ENCODE measurements at regions not wholly inside any gene's neighbourhood (a gene's known extent, or its start where the extent isn't known, plus 50 kb on each side); places are given as distances from the start of the nearest gene placed in this dataset.

- no peak for TF ChIP-seq CTCF (IDR thresholded peaks at IDR 0.05; ENCODE audit: control extremely low read depth, extremely low read depth, low read depth, missing control alignments)
- ChIA-PET CTCF (no interaction called here), POLR2A (no interaction called here)
- no peak for DNase-seq (ENCODE audit: extremely low spot score)
These were observed 1080.8 kb downstream of the TUSC7 start for GRCh38 chr3:117790235-117790987.

GRCh38 chr3:117793622-117794265 is 1084.2 kb downstream of the TUSC7 start:
- no peak for DNase-seq (ENCODE audit: extremely low spot score)
- ChIA-PET CTCF (interaction anchor here (0.9 to 1.2 kb wide), 2 partner anchors 12 to 14 kb away, joined by 3 to 4 read pairs; no protein-coding TSS in a partner anchor), POLR2A (no interaction called here)
- no peak for TF ChIP-seq CTCF (IDR thresholded peaks at IDR 0.05; ENCODE audit: control extremely low read depth, extremely low read depth, low read depth, missing control alignments)

GRCh38 chr3:117798221-117798620 is 1088.6 kb downstream of the TUSC7 start:
- POLR2A ChIA-PET: no interaction called here
- DNase-seq (ENCODE audit: extremely low spot score): no peak
- CTCF ChIA-PET: no interaction called here
- no peak for TF ChIP-seq CTCF (IDR thresholded peaks at IDR 0.05; ENCODE audit: control extremely low read depth, extremely low read depth, low read depth, missing control alignments)

GRCh38 chr3:117798687-117799386 is 1089.3 kb downstream of the TUSC7 start:
- no peak for DNase-seq (ENCODE audit: extremely low spot score)
- TF ChIP-seq CTCF (IDR thresholded peaks at IDR 0.05; ENCODE audit: control extremely low read depth, extremely low read depth, low read depth, missing control alignments): no peak
- POLR2A ChIA-PET: no interaction called here
- CTCF ChIA-PET: no interaction called here

- CTCF ChIA-PET: no interaction called here
- TF ChIP-seq CTCF (IDR thresholded peaks at IDR 0.05; ENCODE audit: control extremely low read depth, extremely low read depth, low read depth, missing control alignments): no peak
- DNase-seq (ENCODE audit: extremely low spot score): no peak
- POLR2A ChIA-PET: no interaction called here
These were observed 1089.8 kb downstream of the TUSC7 start for GRCh38 chr3:117799387-117799735.

GRCh38 chr3:117801912-117802239 is 1092.3 kb downstream of the TUSC7 start:
- no peak for TF ChIP-seq CTCF (IDR thresholded peaks at IDR 0.05; ENCODE audit: control extremely low read depth, extremely low read depth, low read depth, missing control alignments)
- CTCF ChIA-PET: no interaction called here
- no peak for DNase-seq (ENCODE audit: extremely low spot score)
- POLR2A ChIA-PET: no interaction called here
